ENCODE measurements at regions not wholly inside any gene's neighbourhood (a gene's known extent, or its start where the extent isn't known, plus 50 kb on each side); places are given as distances from the start of the nearest gene placed in this dataset.

DNA sequence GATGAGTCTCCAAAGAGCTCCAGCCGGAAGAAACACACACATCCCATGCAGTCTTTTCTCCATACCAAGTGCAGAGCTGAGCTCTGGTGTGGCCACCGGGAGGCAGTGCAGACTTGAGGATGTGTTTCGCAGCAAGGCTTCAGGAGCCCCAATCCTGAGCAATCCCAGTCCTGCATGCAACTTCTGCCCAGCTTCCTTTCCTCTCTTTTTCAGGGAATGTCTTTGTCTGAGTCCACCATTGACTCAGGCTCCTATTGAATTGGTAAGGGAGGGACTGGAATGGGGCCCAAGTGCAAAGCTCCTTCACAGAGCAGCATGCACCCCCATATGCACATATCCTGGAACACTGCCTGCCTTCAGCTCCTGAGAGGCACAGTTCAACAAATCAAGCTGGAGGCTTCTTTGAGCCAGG lies 50.5 kb upstream of the ASIP start:
- TF ChIP-seq, protein P1, sequence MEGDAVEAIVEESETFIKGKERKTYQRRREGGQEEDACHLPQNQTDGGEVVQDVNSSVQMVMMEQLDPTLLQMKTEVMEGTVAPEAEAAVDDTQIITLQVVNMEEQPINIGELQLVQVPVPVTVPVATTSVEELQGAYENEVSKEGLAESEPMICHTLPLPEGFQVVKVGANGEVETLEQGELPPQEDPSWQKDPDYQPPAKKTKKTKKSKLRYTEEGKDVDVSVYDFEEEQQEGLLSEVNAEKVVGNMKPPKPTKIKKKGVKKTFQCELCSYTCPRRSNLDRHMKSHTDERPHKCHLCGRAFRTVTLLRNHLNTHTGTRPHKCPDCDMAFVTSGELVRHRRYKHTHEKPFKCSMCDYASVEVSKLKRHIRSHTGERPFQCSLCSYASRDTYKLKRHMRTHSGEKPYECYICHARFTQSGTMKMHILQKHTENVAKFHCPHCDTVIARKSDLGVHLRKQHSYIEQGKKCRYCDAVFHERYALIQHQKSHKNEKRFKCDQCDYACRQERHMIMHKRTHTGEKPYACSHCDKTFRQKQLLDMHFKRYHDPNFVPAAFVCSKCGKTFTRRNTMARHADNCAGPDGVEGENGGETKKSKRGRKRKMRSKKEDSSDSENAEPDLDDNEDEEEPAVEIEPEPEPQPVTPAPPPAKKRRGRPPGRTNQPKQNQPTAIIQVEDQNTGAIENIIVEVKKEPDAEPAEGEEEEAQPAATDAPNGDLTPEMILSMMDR (IDR thresholded peaks at IDR 0.05) = peak in 3 of 4 experiments; percentile 60 to 79 (median 74)
- TF ChIP-seq POLR2AphosphoS5 (IDR thresholded peaks at IDR 0.05) = peak; percentile 67

All from prostate gland (tissue), 2 donors.